ENCODE measurements at regions not wholly inside any gene's neighbourhood (a gene's known extent, or its start where the extent isn't known, plus 50 kb on each side); places are given as distances from the start of the nearest gene placed in this dataset.

DNA sequence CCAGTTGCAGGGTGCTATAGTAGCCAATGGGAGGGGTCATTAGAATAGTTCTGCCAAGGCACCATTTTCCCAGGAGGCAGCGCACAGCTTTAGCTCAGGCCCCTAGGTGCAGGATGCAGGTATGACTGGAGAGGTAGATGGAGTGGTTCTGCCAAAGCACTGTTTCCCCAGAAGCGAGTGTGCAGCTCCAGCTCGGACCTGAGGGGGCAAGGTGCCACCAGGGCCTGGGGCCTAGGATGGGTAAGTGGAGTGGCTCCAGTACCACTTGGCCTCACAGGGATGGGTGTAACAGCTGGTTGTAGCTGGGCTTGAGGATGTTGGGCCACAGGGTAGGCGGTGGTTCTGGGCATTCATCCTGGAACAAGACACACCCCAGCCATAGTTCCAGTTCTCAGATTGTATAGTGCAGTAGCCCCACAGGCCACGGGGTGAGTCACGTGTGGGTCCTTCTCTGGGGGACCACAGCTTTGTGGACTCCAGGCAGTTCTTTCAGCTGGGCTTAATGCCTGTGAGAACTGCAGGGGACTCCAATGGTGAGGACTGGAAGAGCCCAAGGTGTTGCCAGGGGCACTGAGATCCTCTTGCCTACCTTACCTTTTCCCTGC, 185.5 kb upstream of the ANKH start:
- no peak overlapping the region for H2BK20ac ChIP-seq (ENCODE audit: low read depth, low read length)
- no peak overlapping the region for H3K4ac ChIP-seq (ENCODE audit: low read depth, low read length)
- CTCF ChIA-PET, result no interaction called here
- H2BK120ac ChIP-seq (ENCODE audit: low read depth, low read length), result no peak overlapping the region
- H3K27me3 ChIP-seq (ENCODE audit: control insufficient read depth, insufficient read depth, low read length), result peaks cover 4% of the 10 kb centered on the region
- H3K4me1 ChIP-seq (ENCODE audit: control insufficient read depth, insufficient read depth, low read length), result no peaks in the 10 kb centered on the region
- no peak overlapping the region for H2BK5ac ChIP-seq (ENCODE audit: low read depth, low read length, poor library complexity, severe bottlenecking)
- ATAC-seq (ENCODE audit: low read depth), result no peak
- H3K36me3 ChIP-seq (ENCODE audit: control insufficient read depth, insufficient read depth, low read length), result no peaks in the 10 kb centered on the region
- no peak overlapping the region for H3K9ac ChIP-seq (ENCODE audit: low read depth, low read length)
- no peak overlapping the region for H3K14ac ChIP-seq (replicated peaks; ENCODE audit: low read depth, low read length)
- H3K9me3 ChIP-seq (ENCODE audit: control insufficient read depth, insufficient read depth, low read length), result no peaks in the 10 kb centered on the region
- no peak overlapping the region for H3K4me2 ChIP-seq (ENCODE audit: low read depth, low read length)
- no peak overlapping the region for H3K18ac ChIP-seq (ENCODE audit: low read depth, low read length)
- BruUV-seq (replicated peaks), result no TSS peak
- TF ChIP-seq RAD21 (IDR thresholded peaks at IDR 0.05; ENCODE audit: low read length) (no peak), SMC3 (IDR thresholded peaks at IDR 0.05; ENCODE audit: low read depth, low read length) (no peak)
- no peaks in the 10 kb centered on the region for H3K79me1 ChIP-seq (ENCODE audit: low read depth in 1 of 2, low read length in 2 of 2)
- in situ Hi-C loops (cut with MboI; ENCODE audit: low sequenced_read_pairs), result no loop called here
- intact Hi-C loops (cut with micrococcal nuclease), result no loop called here
- dilution Hi-C loops (cut with HindIII; ENCODE audit: low sequenced_read_pairs, unreplicated experiment), result no loop called here
- H2AK5ac ChIP-seq (ENCODE audit: low read depth, low read length), result no peak overlapping the region
- H4K5ac ChIP-seq (ENCODE audit: low read depth, low read length), result no peak overlapping the region
- H4K8ac ChIP-seq (ENCODE audit: low read depth in 2 of 2, low read length in 2 of 2), result no peak overlapping the region
- no peak for DNase-seq
- no peak overlapping the region for H3K4me3 ChIP-seq (ENCODE audit: insufficient read depth, low read depth, low read length)
- no peak overlapping the region for H3K27ac ChIP-seq (ENCODE audit: insufficient read depth, low read length)
- WGBS, 2 experiments (ENCODE audit: extremely low coverage in 2 of 2, insufficient read length in 1 of 2), result 67% methylated on average over 3 of the region's 6 CpGs; no CpG with 5 or more reads in 1 of the 2 experiments
- H3K56ac ChIP-seq (ENCODE audit: extremely low read depth, insufficient read depth, low read length), result no peak overlapping the region
- no peak overlapping the region for H3K23ac ChIP-seq (ENCODE audit: low read depth, low read length)
- H2BK15ac ChIP-seq (ENCODE audit: low read depth, low read length), result no peak overlapping the region
- H4K20me1 ChIP-seq (ENCODE audit: insufficient read depth, low read length), result no peaks in the 10 kb centered on the region
- no peak overlapping the region for H2AFZ ChIP-seq (replicated peaks; ENCODE audit: low read length, poor library complexity)
- POLR2A ChIA-PET (ENCODE audit: unreplicated experiment), result no interaction called here
- no peak overlapping the region for H4K91ac ChIP-seq (ENCODE audit: insufficient read depth, low read depth, low read length)
- H2AK9ac ChIP-seq (replicated peaks; ENCODE audit: low read depth, low read length, poor library complexity), result no peak overlapping the region
- H3K9me1 ChIP-seq (ENCODE audit: insufficient read depth, low read length), result no peaks in the 10 kb centered on the region

All from IMR-90 (cell line).